Retina (tissue), 1 donor: ENCODE measurements at regions not wholly inside any gene's neighbourhood (a gene's known extent, or its start where the extent isn't known, plus 50 kb on each side); places are given as distances from the start of the nearest gene placed in this dataset.
"Not testable (repeated sequence)": the region's sequence is repeated elsewhere in the genome, so short reads cannot be mapped to it uniquely, and the experiment has no call there.

Experiments
- DNase-seq: peaks from one replicate; pipeline ENCODE4 v3.0.0-alpha.2; 2016

GRCh38 chr1:119191325-119191724 lies 50.9 kb upstream of the WARS2 start:
- DNase-seq = no peak

GRCh38 chr1:119204197-119204960 lies 63.9 kb upstream of the WARS2 start:
- DNase-seq = no peak

- no peak for DNase-seq
Measured at GRCh38 chr1:119204961-119205357, 64.5 kb upstream of the WARS2 start.

- DNase-seq = no peak
Measured at GRCh38 chr1:119209061-119209460, 68.6 kb upstream of the WARS2 start.

- no peak for DNase-seq
Measured at GRCh38 chr1:119209596-119210295, 69.3 kb upstream of the WARS2 start.

GRCh38 chr1:119210296-119210649 lies 69.8 kb upstream of the WARS2 start:
- DNase-seq = no peak

- not testable (repeated sequence) for DNase-seq
Measured at GRCh38 chr1:119213213-119213612, 72.8 kb upstream of the WARS2 start.

GRCh38 chr1:119214961-119215360 lies 74.5 kb upstream of the WARS2 start:
- not testable (repeated sequence) for DNase-seq

GRCh38 chr1:119217309-119217828 lies 76.9 kb upstream of the WARS2 start:
- no peak for DNase-seq

- no peak for DNase-seq
Measured at GRCh38 chr1:119219711-119220110, 79.3 kb upstream of the WARS2 start.

- no peak for DNase-seq
Measured at GRCh38 chr1:119220991-119221390, 80.5 kb upstream of the WARS2 start.

GRCh38 chr1:119222271-119222670 lies 81.8 kb upstream of the WARS2 start:
- no peak for DNase-seq

- no peak for DNase-seq
Measured at GRCh38 chr1:119225265-119225664, 84.8 kb upstream of the WARS2 start.

- DNase-seq = no peak
Measured at GRCh38 chr1:119225831-119226230, 85.4 kb upstream of the WARS2 start.

- DNase-seq = no peak
Measured at GRCh38 chr1:119226321-119226720, 85.9 kb upstream of the WARS2 start.

GRCh38 chr1:119226913-119227312 lies 86.5 kb upstream of the WARS2 start:
- DNase-seq = no peak

- DNase-seq = no peak
Measured at GRCh38 chr1:119227456-119227855, 87.0 kb upstream of the WARS2 start.

GRCh38 chr1:119228335-119229080 lies 88.1 kb upstream of the WARS2 start:
- DNase-seq = no peak

- no peak for DNase-seq
Measured at GRCh38 chr1:119235120-119235519, 94.7 kb upstream of the WARS2 start.

GRCh38 chr1:119245881-119246280 lies 105.4 kb upstream of the WARS2 start:
- no peak for DNase-seq

- DNase-seq = no peak
Measured at GRCh38 chr1:119249283-119249682, 108.8 kb upstream of the WARS2 start.

GRCh38 chr1:119250299-119250698 lies 109.8 kb upstream of the WARS2 start:
- no peak for DNase-seq

- no peak for DNase-seq
Measured at GRCh38 chr1:119251751-119252150, 111.3 kb upstream of the WARS2 start.

- DNase-seq = no peak
Measured at GRCh38 chr1:119253366-119253765, 112.9 kb upstream of the WARS2 start.
